A673 (cell line): ENCODE measurements at regions not wholly inside any gene's neighbourhood (a gene's known extent, or its start where the extent isn't known, plus 50 kb on each side); places are given as distances from the start of the nearest gene placed in this dataset.

Experiments used
- CTCF ChIP-seq: fragments of 300-800, 200-600 bp; sonication (generic); conservative IDR thresholded peaks from 2 replicates; pipeline ENCODE4 v1.5.1; 2017; ENCODE audit warnings: low read depth, mild to moderate bottlenecking, antibody characterized with exemption, low read length, moderate library complexity, mixed read lengths
- EZH2 ChIP-seq: fragments of 200-600 bp; sonication (generic); IDR thresholded peaks from 2 replicates; pipeline ENCODE4 v1.6.1; 2017; ENCODE audit warnings: borderline replicate concordance, low read depth, mild to moderate bottlenecking, mixed read lengths, antibody characterized with exemption, low read length; ENCODE audit not compliant: poor library complexity, severe bottlenecking

DNA sequence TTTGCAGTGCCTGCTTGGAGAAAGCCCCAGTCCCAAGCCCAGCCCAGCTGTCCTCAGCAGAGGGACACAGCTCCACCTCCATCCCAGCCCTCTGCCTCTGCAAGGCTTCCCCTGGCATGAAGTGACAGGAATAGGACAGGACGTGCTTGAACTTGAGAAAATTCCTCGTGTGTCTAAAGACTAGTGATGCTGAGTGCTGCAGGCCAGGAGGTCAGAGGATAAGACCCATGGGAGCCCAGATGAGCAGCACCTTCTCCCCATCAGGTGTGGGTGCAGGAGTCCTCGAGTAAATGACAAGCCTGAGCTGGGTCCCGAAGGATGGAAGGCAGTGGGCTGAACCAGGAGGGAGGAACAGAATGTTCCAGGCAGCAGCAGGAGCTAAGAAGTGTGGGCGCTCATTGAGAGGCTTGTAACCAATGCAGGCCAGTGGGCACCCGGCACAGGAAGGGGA lies 67.8 kb upstream of the UXS1 start:
- TF ChIP-seq CTCF (no peak), EZH2 (no peak)
